ENCODE measurements at regions not wholly inside any gene's neighbourhood (a gene's known extent, or its start where the extent isn't known, plus 50 kb on each side); places are given as distances from the start of the nearest gene placed in this dataset.

DNA sequence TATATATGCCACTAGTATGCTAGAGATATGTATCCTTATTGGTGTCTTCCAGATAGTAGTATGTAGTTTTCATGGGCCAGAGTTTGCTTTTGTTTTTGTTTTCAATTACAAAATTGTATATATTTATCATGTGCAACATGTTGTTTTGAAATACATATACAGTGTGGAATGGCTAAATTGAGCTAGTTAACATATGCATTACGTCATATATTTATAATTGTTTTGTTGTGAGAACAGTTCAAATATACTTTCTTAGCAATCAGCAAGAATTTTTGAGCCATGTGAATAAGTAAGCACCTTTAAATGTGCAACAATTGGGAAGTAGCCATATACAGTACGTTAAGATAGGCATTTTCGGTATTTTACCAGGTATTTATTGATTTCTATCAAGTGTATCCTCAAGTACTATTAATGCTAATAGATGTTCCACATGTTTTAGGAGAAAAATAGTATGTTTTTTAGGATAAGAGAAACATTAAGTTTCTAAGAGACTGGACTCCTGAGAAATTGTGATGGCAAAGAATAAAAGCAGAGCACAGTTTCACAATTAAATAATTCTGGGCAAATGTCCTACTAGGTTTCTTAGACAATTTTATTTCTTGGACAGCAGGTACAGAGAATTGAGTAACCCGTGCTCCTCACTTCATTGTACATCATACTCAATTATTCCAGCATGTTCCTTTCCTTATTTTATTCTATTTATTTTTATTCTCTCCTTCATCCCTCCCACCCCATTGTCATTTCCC, 60.5 kb upstream of the SLC5A12 start:
- ChIA-PET POLR2A (no interaction called here), CTCF (no interaction called here)
- DNase-seq (ENCODE audit: low read depth, low spot score) (no peak), FAIRE-seq (no peak)
- intact Hi-C loops (cut with micrococcal nuclease) = no loop called here
- BruUV-seq (replicated peaks) = no TSS peak
- Histone ChIP-seq H3K27me3 (ENCODE audit: control insufficient read depth in 2 of 2, insufficient read depth in 2 of 2, low read length in 2 of 2) (no peaks in the 10 kb centered on the region), H3K4me1 (ENCODE audit: control insufficient read depth, extremely low read depth, insufficient read depth, low read length) (no peaks in the 10 kb centered on the region), H3K9me3 (replicated peaks; ENCODE audit: control insufficient read depth, insufficient read depth, low read length) (no peaks in the 10 kb centered on the region), H3K27ac (ENCODE audit: insufficient read depth, low read depth, low read length) (no peak overlapping the region), H4K20me1 (replicated peaks; ENCODE audit: control insufficient read depth, extremely low read depth, insufficient read depth, low read length) (no peaks in the 10 kb centered on the region), H3K79me2 (ENCODE audit: control insufficient read depth, insufficient read depth, low read length) (no peaks in the 10 kb centered on the region), H3K36me3 (ENCODE audit: control insufficient read depth in 2 of 2, extremely low read depth in 1 of 2, insufficient read depth in 2 of 2, low read length in 2 of 2) (no peaks in the 10 kb centered on the region), H3K9me1 (replicated peaks; ENCODE audit: control insufficient read depth, extremely low read depth, insufficient read depth, low read length) (no peaks in the 10 kb centered on the region), H3K4me3 (replicated peaks in 1 of 3; ENCODE audit: insufficient read depth in 1 of 3, low read depth in 1 of 3, low read length in 3 of 3) (no peak overlapping the region), H2AFZ (ENCODE audit: low read depth, low read length) (no peak overlapping the region), H3K9ac (replicated peaks; ENCODE audit: extremely low read depth, insufficient read depth, low read length) (no peak overlapping the region), H3K4me2 (ENCODE audit: insufficient read depth, low read length) (no peak overlapping the region)
- dilution Hi-C loops (cut with MboI; ENCODE audit: extremely low pct_ligation_motif_present, low sequenced_read_pairs) = no loop called here
- TF ChIP-seq CTCF (IDR thresholded peaks at IDR 0.05; ENCODE audit: extremely low read depth in 1 of 2, insufficient read depth in 1 of 2, low read depth in 1 of 2, low read length in 2 of 2) (no peak), MYC (IDR thresholded peaks at IDR 0.05; ENCODE audit: low read depth, low read length) (no peak), EZH2 (IDR thresholded peaks at IDR 0.05; ENCODE audit: borderline replicate concordance, low read depth, low read length, severe bottlenecking) (no peak), MAX (IDR thresholded peaks at IDR 0.05; ENCODE audit: insufficient read depth, insufficient read length) (no peak), JUN (IDR thresholded peaks at IDR 0.05; ENCODE audit: borderline replicate concordance, insufficient read depth, insufficient read length, low read depth) (no peak), POLR2AphosphoS5 (IDR thresholded peaks at IDR 0.05; ENCODE audit: insufficient read depth, low read depth, low read length) (no peak), POLR2A (IDR thresholded peaks at IDR 0.05; ENCODE audit: low read depth, low read length) (no peak)

All from endothelial cell of umbilical vein (primary cell).